ENCODE measurements at regions not wholly inside any gene's neighbourhood (a gene's known extent, or its start where the extent isn't known, plus 50 kb on each side); places are given as distances from the start of the nearest gene placed in this dataset.

DNA sequence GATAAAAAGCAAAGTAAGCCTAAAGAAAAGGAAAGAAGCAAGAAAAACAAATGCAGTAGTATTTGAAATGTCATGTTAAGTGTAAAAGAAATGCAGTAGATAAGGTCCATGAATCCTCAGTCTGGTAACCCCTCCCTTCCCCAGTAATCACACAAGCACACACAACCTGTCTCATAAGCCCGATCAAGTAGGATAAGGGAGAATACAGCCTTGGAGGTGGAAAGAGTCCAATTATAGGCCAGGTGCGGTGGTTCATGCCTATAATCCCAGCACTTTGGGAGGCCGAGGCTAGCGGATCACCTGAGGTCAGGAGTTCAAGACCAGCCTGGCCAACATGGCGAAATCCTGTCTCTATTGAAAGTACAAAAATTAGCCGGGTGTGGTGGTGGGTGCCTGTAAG lies 117.9 kb downstream of the GADD45G start:
- Histone ChIP-seq H3K9ac (ENCODE audit: low read length) (no peak overlapping the region), H3K9me3 (ENCODE audit: low read length) (no peaks in the 10 kb centered on the region), H4K20me1 (ENCODE audit: insufficient read depth) (no peaks in the 10 kb centered on the region), H3K9me2 (ENCODE audit: insufficient read depth, low read length) (no peaks in the 10 kb centered on the region), H3K4me3 (ENCODE audit: low read length) (no peak overlapping the region), H3K27me3 (ENCODE audit: insufficient read depth, low read depth, low read length) (no peaks in the 10 kb centered on the region), H3K79me2 (replicated peaks; ENCODE audit: insufficient read depth, low read length) (no peaks in the 10 kb centered on the region), H3K36me3 (ENCODE audit: insufficient read depth, low read length) (no peaks in the 10 kb centered on the region), H3F3A (ENCODE audit: insufficient read depth, low read length, poor library complexity, severe bottlenecking) (no peaks in the 10 kb centered on the region), H2AFZ (ENCODE audit: low read depth, low read length) (no peak overlapping the region), H3K27ac (ENCODE audit: low read length) (no peak overlapping the region), H3K4me2 (ENCODE audit: low read length) (no peak overlapping the region)
- no peak for TF ChIP-seq MXI1 (conservative IDR thresholded peaks at IDR 0.05; ENCODE audit: poor library complexity, severe bottlenecking)
- TF ChIP-seq REST (IDR thresholded peaks at IDR 0.05; ENCODE audit: borderline replicate concordance) = no peak
- TF ChIP-seq RAD21 (conservative IDR thresholded peaks at IDR 0.05) = no peak
- TF ChIP-seq CTCF (IDR thresholded peaks at IDR 0.05; ENCODE audit: poor library complexity, severe bottlenecking) = no peak
- no peak for TF ChIP-seq POLR2AphosphoS5 (IDR thresholded peaks at IDR 0.05)
- TF ChIP-seq TAF1 (IDR thresholded peaks at IDR 0.05; ENCODE audit: low read depth) = no peak
- TF ChIP-seq EZH2 (IDR thresholded peaks at IDR 0.05; ENCODE audit: borderline replicate concordance, insufficient read depth, low read length, poor library complexity, severe bottlenecking) = no peak
- TF ChIP-seq EP300 (conservative IDR thresholded peaks at IDR 0.05; ENCODE audit: poor library complexity, severe bottlenecking) = no peak
- no peak for TF ChIP-seq SMC3 (conservative IDR thresholded peaks at IDR 0.05; ENCODE audit: poor library complexity)

DNA sequence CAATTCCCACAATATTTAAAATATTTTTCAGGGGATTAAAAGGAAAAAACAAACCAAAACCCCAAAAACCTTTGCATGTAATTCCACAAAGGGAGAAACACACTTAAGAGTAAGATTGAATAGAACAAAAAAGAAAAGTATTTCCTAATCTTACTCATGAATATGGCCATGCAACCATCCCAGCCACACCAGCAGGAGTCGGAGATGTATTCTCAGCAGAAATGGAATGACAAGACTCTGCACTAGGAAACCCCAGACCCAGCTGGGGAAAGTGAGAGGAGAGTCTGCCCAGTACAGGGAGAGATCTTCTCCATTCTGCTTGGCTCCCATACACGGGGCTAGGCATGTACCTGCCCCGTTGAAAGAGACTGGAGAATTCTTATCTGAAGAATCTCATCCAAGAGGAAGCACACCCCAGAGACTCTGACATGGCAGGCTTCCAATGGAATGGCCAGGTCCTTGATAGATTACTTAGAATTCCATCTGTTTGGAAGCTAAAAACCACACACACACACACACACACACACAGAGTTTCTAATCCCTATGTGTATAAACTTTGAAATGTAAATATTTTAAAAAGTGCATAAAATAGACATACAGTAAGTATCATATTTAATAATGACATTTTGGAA lies 118.8 kb downstream of the GADD45G start:
- no peaks in the 10 kb centered on the region for H3K27me3 ChIP-seq (ENCODE audit: insufficient read depth, low read depth, low read length)
- H3K36me3 ChIP-seq (ENCODE audit: insufficient read depth, low read length) = no peaks in the 10 kb centered on the region
- H3K27ac ChIP-seq (ENCODE audit: low read length) = no peak overlapping the region
- H3K9me2 ChIP-seq (ENCODE audit: insufficient read depth, low read length) = no peaks in the 10 kb centered on the region
- H2AFZ ChIP-seq (ENCODE audit: low read depth, low read length) = no peak overlapping the region
- TF ChIP-seq REST (IDR thresholded peaks at IDR 0.05; ENCODE audit: borderline replicate concordance) (no peak), TAF1 (IDR thresholded peaks at IDR 0.05; ENCODE audit: low read depth) (no peak), RAD21 (conservative IDR thresholded peaks at IDR 0.05) (no peak), POLR2AphosphoS5 (IDR thresholded peaks at IDR 0.05) (no peak), MXI1 (conservative IDR thresholded peaks at IDR 0.05; ENCODE audit: poor library complexity, severe bottlenecking) (no peak), CTCF (IDR thresholded peaks at IDR 0.05; ENCODE audit: poor library complexity, severe bottlenecking) (no peak)
- H3K4me3 ChIP-seq (ENCODE audit: low read length) = no peak overlapping the region
- no peak overlapping the region for H3K4me2 ChIP-seq (ENCODE audit: low read length)
- no peaks in the 10 kb centered on the region for H4K20me1 ChIP-seq (ENCODE audit: insufficient read depth)
- H3K9me3 ChIP-seq (ENCODE audit: low read length) = no peaks in the 10 kb centered on the region
- no peak overlapping the region for H3K9ac ChIP-seq (ENCODE audit: low read length)
- no peaks in the 10 kb centered on the region for H3F3A ChIP-seq (ENCODE audit: insufficient read depth, low read length, poor library complexity, severe bottlenecking)
- no peaks in the 10 kb centered on the region for H3K79me2 ChIP-seq (replicated peaks; ENCODE audit: insufficient read depth, low read length)
